ENCODE measurements at regions not wholly inside any gene's neighbourhood (a gene's known extent, or its start where the extent isn't known, plus 50 kb on each side); places are given as distances from the start of the nearest gene placed in this dataset.
"Not testable (repeated sequence)": the region's sequence is repeated elsewhere in the genome, so short reads cannot be mapped to it uniquely, and the experiment has no call there.

- 85 to 87% methylated on average over 4 of the region's 4 CpGs for WGBS, 2 donors
- DNase-seq (ENCODE audit: low spot score in 2 of 2): no peak
- H3K4me1 ChIP-seq: no peaks in the 10 kb centered on the region
- no peaks in the 10 kb centered on the region for H3K36me3 ChIP-seq
- no peak overlapping the region for H3K27ac ChIP-seq
- H3K27me3 ChIP-seq: no peaks in the 10 kb centered on the region
- H3K9me3 ChIP-seq: no peaks in the 10 kb centered on the region
- no peak overlapping the region for H3K4me3 ChIP-seq
- no peak for TF ChIP-seq POLR2A (IDR thresholded peaks at IDR 0.05)
- no peak for TF ChIP-seq CTCF (IDR thresholded peaks at IDR 0.05)
- TF ChIP-seq EP300 (IDR thresholded peaks at IDR 0.05): no peak
Observed at GRCh38 chr14:86766469-86766868, 1226.5 kb downstream of the GALC start.

GRCh38 chr14:86761611-86762010, 1231.4 kb downstream of the GALC start:
- no peak for DNase-seq (ENCODE audit: low spot score in 2 of 2)
- WGBS, 2 donors: 93 to 95% methylated on average over 6 of the region's 6 CpGs
- TF ChIP-seq POLR2A (IDR thresholded peaks at IDR 0.05): no peak
- no peak for TF ChIP-seq CTCF (IDR thresholded peaks at IDR 0.05)
- TF ChIP-seq EP300 (IDR thresholded peaks at IDR 0.05): no peak

GRCh38 chr14:86756521-86757190, 1226.7 kb downstream of the FLRT2 start:
- peaks cover 0 to 18% (median 0%) of the 10 kb centered on the region in 4 donors for H3K9me3 ChIP-seq
- H3K27ac ChIP-seq: no peak overlapping the region
- no peaks in the 10 kb centered on the region for H3K4me1 ChIP-seq
- WGBS, 2 donors: 72 to 74% methylated on average over 7 of the region's 7 CpGs
- no peaks in the 10 kb centered on the region for H3K36me3 ChIP-seq
- no peak for DNase-seq (ENCODE audit: low spot score in 2 of 2)
- H3K4me3 ChIP-seq: no peak overlapping the region
- no peak for TF ChIP-seq CTCF (IDR thresholded peaks at IDR 0.05)
- H3K27me3 ChIP-seq: no peaks in the 10 kb centered on the region

More at GRCh38 chr14:86761611-86762010, 1231.4 kb downstream of the GALC start:
- H3K27ac ChIP-seq: no peak overlapping the region
- H3K36me3 ChIP-seq: no peaks in the 10 kb centered on the region
- H3K27me3 ChIP-seq: no peaks in the 10 kb centered on the region
- no peaks in the 10 kb centered on the region for H3K4me1 ChIP-seq
- H3K4me3 ChIP-seq: no peak overlapping the region
- H3K9me3 ChIP-seq: no peaks in the 10 kb centered on the region

DNA sequence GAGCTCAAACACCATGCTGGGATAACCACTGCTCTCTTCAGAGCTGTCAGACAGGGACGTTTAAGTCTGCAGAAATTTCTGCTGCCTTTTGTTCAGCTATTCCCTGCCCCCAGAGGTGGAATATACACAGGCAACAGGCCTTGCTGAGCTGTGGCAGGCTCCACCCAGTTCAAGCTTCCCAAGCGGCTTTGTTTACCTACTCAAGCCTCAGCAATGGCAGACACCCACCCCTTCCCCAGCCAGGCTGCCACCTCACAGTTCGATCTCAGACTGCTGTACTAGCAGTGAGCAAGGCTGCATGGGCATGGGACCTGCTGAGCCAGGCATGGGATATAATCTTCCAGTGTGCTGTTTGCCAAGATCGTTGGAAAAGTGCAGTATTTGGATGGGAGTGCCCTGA, 1220.5 kb downstream of the FLRT2 start:
- H3K27me3 ChIP-seq; DNase-seq (ENCODE audit: low spot score in 2 of 2); H3K36me3 ChIP-seq; H3K27ac ChIP-seq; H3K4me3 ChIP-seq; H3K4me1 ChIP-seq: not testable (repeated sequence)
- peaks cover 0 to 41% (median 3%) of the 10 kb centered on the region in 4 donors for H3K9me3 ChIP-seq
- WGBS, 2 donors: 77 to 79% methylated on average over 4 of the region's 4 CpGs

- DNase-seq (ENCODE audit: low spot score in 2 of 2): no peak
- H3K9me3 ChIP-seq: peaks cover 0 to 13% (median 0%) of the 10 kb centered on the region in 4 donors
- no peaks in the 10 kb centered on the region for H3K4me1 ChIP-seq
- H3K4me3 ChIP-seq: no peak overlapping the region
- no peak for TF ChIP-seq CTCF (IDR thresholded peaks at IDR 0.05)
- no peaks in the 10 kb centered on the region for H3K27me3 ChIP-seq
- H3K27ac ChIP-seq: no peak overlapping the region
- no peaks in the 10 kb centered on the region for H3K36me3 ChIP-seq
Observed at GRCh38 chr14:86739761-86740160, 1209.8 kb downstream of the FLRT2 start.

DNA sequence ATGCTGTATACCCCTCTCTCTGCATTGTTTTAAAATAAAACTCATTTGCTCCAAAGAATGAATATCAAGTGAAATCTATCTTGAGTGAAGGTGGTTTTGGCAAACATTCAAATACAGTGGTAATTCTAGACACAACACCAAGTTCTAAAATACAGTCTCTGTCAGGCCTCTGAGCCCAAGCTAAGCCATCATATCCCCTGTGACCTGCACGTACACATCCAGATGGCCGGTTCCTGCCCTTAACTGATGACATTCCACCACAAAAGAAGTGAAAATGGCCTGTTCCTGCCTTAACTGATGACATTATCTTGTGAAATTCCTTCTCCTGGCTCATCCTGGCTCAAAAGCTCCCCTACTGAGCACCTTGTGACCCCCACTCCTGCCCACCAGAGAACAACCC, 1201.5 kb downstream of the FLRT2 start:
- not testable (repeated sequence) for H3K27me3 ChIP-seq; H3K36me3 ChIP-seq; H3K4me1 ChIP-seq; H3K4me3 ChIP-seq; H3K27ac ChIP-seq; DNase-seq (ENCODE audit: low spot score in 2 of 2); H3K9me3 ChIP-seq
- 73 to 78% methylated on average over 2 of the region's 2 CpGs for WGBS, 2 donors
